Stimulated activated CD8-positive, alpha-beta memory T cell treated with anti-CD3 and anti-CD28 coated beads, Interleukin-7, amount 100 ng/mL, for 48 hours (primary cell): ENCODE measurements at regions not wholly inside any gene's neighbourhood (a gene's known extent, or its start where the extent isn't known, plus 50 kb on each side); places are given as distances from the start of the nearest gene placed in this dataset.
A peak's percentile ranks its signal among the peaks of the same experiment; 100 is the strongest.

Experiments used
- DNase-seq, 2 donors: peaks; one replicate each; pipeline ENCODE4 v3.0.0-alpha.2; 2020; ENCODE audit warnings: low read depth in 1 of 2; ENCODE audit errors: extremely low read depth in 1 of 2

GRCh38 chr17:72008236-72008876, 112.5 kb upstream of the SOX9 start:
- no peak for DNase-seq

- DNase-seq: no peak
Observed at GRCh38 chr17:72011561-72011960, 109.3 kb upstream of the SOX9 start.

GRCh38 chr17:72021417-72022041, 99.3 kb upstream of the SOX9 start:
- no peak for DNase-seq

- no peak for DNase-seq
Observed at GRCh38 chr17:72022328-72023275, 98.2 kb upstream of the SOX9 start.

GRCh38 chr17:72024457-72024856, 96.4 kb upstream of the SOX9 start:
- no peak for DNase-seq

- no peak for DNase-seq
Observed at GRCh38 chr17:72025113-72025512, 95.7 kb upstream of the SOX9 start.

GRCh38 chr17:72030067-72030899, 90.5 kb upstream of the SOX9 start:
- DNase-seq: peak in 1 of 2 donors; percentile 4

- no peak for DNase-seq
Observed at GRCh38 chr17:72031219-72031884, 89.5 kb upstream of the SOX9 start.

- no peak for DNase-seq
Observed at GRCh38 chr17:72033334-72033733, 87.5 kb upstream of the SOX9 start.

- no peak for DNase-seq
Observed at GRCh38 chr17:72034000-72034399, 86.8 kb upstream of the SOX9 start.

- DNase-seq: no peak
Observed at GRCh38 chr17:72038427-72038826, 82.4 kb upstream of the SOX9 start.

GRCh38 chr17:72039490-72039889, 81.3 kb upstream of the SOX9 start:
- no peak for DNase-seq

- no peak for DNase-seq
Observed at GRCh38 chr17:72046178-72046577, 74.6 kb upstream of the SOX9 start.

GRCh38 chr17:72046643-72047612, 73.9 kb upstream of the SOX9 start:
- no peak for DNase-seq

GRCh38 chr17:72049914-72050313, 70.9 kb upstream of the SOX9 start:
- no peak for DNase-seq

GRCh38 chr17:72053036-72053435, 67.8 kb upstream of the SOX9 start:
- no peak for DNase-seq

GRCh38 chr17:72053449-72053848, 67.4 kb upstream of the SOX9 start:
- DNase-seq: no peak

- DNase-seq: no peak
Observed at GRCh38 chr17:72056155-72056554, 64.7 kb upstream of the SOX9 start.

- DNase-seq: no peak
Observed at GRCh38 chr17:72056727-72057290, 64.0 kb upstream of the SOX9 start.
